Endothelial cell of umbilical vein (primary cell): ENCODE measurements at regions not wholly inside any gene's neighbourhood (a gene's known extent, or its start where the extent isn't known, plus 50 kb on each side); places are given as distances from the start of the nearest gene placed in this dataset.

Experiments
- BruUV-seq: library from RNA; stranded (reverse); fragments of 400-500 nt; replicated peaks from 2 replicates; lab custom pipeline; 2021; lab: Mats Ljungman, UMichigan
- CTCF ChIA-PET: fragments of 300-600, 350-600 bp; sonication (Branson Sonifier 250); formaldehyde crosslinking; loops from one replicate; lab custom pipeline; 2021; ENCODE audit warnings: antibody characterized with exemption, inconsistent platforms; lab: Charles Lee
- POLR2A ChIA-PET: fragments of 300-600, 350-600 bp; sonication (Branson Sonifier 250); formaldehyde crosslinking; loops from one replicate; lab custom pipeline; 2021; ENCODE audit warnings: antibody characterized with exemption, inconsistent platforms; lab: Charles Lee
- DNase-seq: peaks from one replicate; pipeline ENCODE4 v3.0.0-alpha.2; 2011; ENCODE audit warnings: low read depth, low spot score
- FAIRE-seq: peaks from 2 replicates; lab custom pipeline; 2011; peaks lifted over from hg19 to GRCh38; lab: Jason Lieb, UNC
- H2AFZ ChIP-seq: 2 replicates; pipeline ENCODE4 v1.6.0; 2012; ENCODE audit warnings: low read depth, low read length, control low read depth, inconsistent platforms
- H3K27ac ChIP-seq: 2 replicates; pipeline ENCODE4 v1.5.1; 2011; ENCODE audit warnings: low read depth, mild to moderate bottlenecking, control low read depth, low read length, moderate library complexity; ENCODE audit not compliant: insufficient read depth
- H3K27me3 ChIP-seq, 2 experiments: 2 replicates each; pipeline versions ENCODE4 v1.6.0 to v1.6.1; 2011; ENCODE audit warnings: low read length in 2 of 2, mixed read lengths in 1 of 2; ENCODE audit not compliant: control insufficient read depth in 2 of 2, insufficient read depth in 2 of 2
- H3K36me3 ChIP-seq, 2 experiments: 2 replicates in 1 of 2; 3 replicates in 1 of 2; pipeline ENCODE4 v1.5.1; 2011; ENCODE audit warnings: low read length in 2 of 2, mild to moderate bottlenecking in 1 of 2, moderate library complexity in 1 of 2; ENCODE audit not compliant: control insufficient read depth in 2 of 2, insufficient read depth in 2 of 2; ENCODE audit errors: extremely low read depth in 1 of 2
- H3K4me1 ChIP-seq: 3 replicates; pipeline ENCODE4 v1.5.1; 2011; ENCODE audit warnings: mild to moderate bottlenecking, low read length; ENCODE audit not compliant: control insufficient read depth, insufficient read depth; ENCODE audit errors: extremely low read depth
- H3K4me2 ChIP-seq: 2 replicates; pipeline ENCODE4 v1.6.1; 2011; ENCODE audit warnings: low read length, control low read depth, mixed read lengths; ENCODE audit not compliant: insufficient read depth
- H3K4me3 ChIP-seq, 3 experiments: fragments of 200-600 bp in 1 of 3; sonication (generic), shearing (Covaris generic) in 1 of 3; replicated peaks in 1 of 3; 2 replicates each; pipeline ENCODE4 v1.5.1; 2011 to 2016; ENCODE audit warnings: control low read depth in 3 of 3, low read length in 3 of 3, mild to moderate bottlenecking in 2 of 3, inconsistent platforms in 1 of 3, low read depth in 1 of 3, moderate library complexity in 1 of 3; ENCODE audit not compliant: insufficient read depth in 1 of 3
- H3K79me2 ChIP-seq: 2 replicates; pipeline ENCODE4 v1.6.0; 2012; ENCODE audit warnings: low read length, inconsistent platforms; ENCODE audit not compliant: control insufficient read depth, insufficient read depth
- H3K9ac ChIP-seq: replicated peaks from 2 replicates; pipeline ENCODE3; 2011; ENCODE audit warnings: low read length, control low read depth; ENCODE audit not compliant: insufficient read depth; ENCODE audit errors: extremely low read depth
- H3K9me1 ChIP-seq: replicated peaks from 3 replicates; pipeline ENCODE4 v1.6.0; 2011; ENCODE audit warnings: mild to moderate bottlenecking, low read length; ENCODE audit not compliant: control insufficient read depth, insufficient read depth; ENCODE audit errors: extremely low read depth
- H3K9me3 ChIP-seq: replicated peaks from 2 replicates; pipeline ENCODE4 v1.5.1; 2012; ENCODE audit warnings: low read length, inconsistent platforms; ENCODE audit not compliant: control insufficient read depth, insufficient read depth
- H4K20me1 ChIP-seq: replicated peaks from 2 replicates; pipeline ENCODE3; 2011; ENCODE audit warnings: mild to moderate bottlenecking, low read length; ENCODE audit not compliant: control insufficient read depth, insufficient read depth; ENCODE audit errors: extremely low read depth
- EZH2 ChIP-seq: IDR thresholded peaks from 2 replicates; pipeline ENCODE4 v1.6.1; 2012; ENCODE audit warnings: borderline replicate concordance, low read depth, mild to moderate bottlenecking, moderate library complexity, low read length, inconsistent platforms; ENCODE audit not compliant: severe bottlenecking
- FOS ChIP-seq: IDR thresholded peaks from 2 replicates; pipeline ENCODE4 v1.6.1; 2011; ENCODE audit warnings: mild to moderate bottlenecking, low read length, moderate library complexity, borderline replicate concordance; ENCODE audit not compliant: insufficient read depth
- GATA2 ChIP-seq: IDR thresholded peaks from 2 replicates; pipeline ENCODE4 v1.7.0; 2011; ENCODE audit warnings: low read depth, mild to moderate bottlenecking, moderate library complexity, mixed read lengths, low read length; ENCODE audit not compliant: insufficient read length, insufficient read depth
- JUN ChIP-seq: IDR thresholded peaks from 2 replicates; pipeline ENCODE4 v1.6.1; 2011; ENCODE audit warnings: borderline replicate concordance, low read depth; ENCODE audit not compliant: insufficient read length, insufficient read depth
- POLR2A ChIP-seq: IDR thresholded peaks from 2 replicates; pipeline ENCODE4 v1.6.1; 2012; ENCODE audit warnings: low read depth, mild to moderate bottlenecking, control low read depth, low read length
- POLR2AphosphoS5 ChIP-seq: IDR thresholded peaks from 2 replicates; pipeline ENCODE4 v1.6.1; 2012; ENCODE audit warnings: low read depth, mild to moderate bottlenecking, control low read depth, low read length, moderate library complexity; ENCODE audit not compliant: insufficient read depth
- dilution Hi-C: fragments of 300-500 bp; cut with MboI; formaldehyde crosslinking; loops from one replicate; pipeline ENCODE4 v1.15.0; 2019; ENCODE audit warnings: low sequenced_read_pairs; ENCODE audit not compliant: extremely low pct_ligation_motif_present
- intact Hi-C: fragments of 100-400 bp; cut with micrococcal nuclease; formaldehyde crosslinking; loops from one replicate; pipeline ENCODE4 v1.10.0; 2022
- TF ChIP-seq, protein P1 (sequence below), 2 donors: IDR thresholded peaks; 1 replicate in 1 of 2; 2 replicates in 1 of 2; pipeline ENCODE4 v1.5.1; 2011; ENCODE audit warnings: low read length in 2 of 2, mild to moderate bottlenecking in 2 of 2, moderate library complexity in 2 of 2, control low read depth in 1 of 2, inconsistent platforms in 1 of 2, low read depth in 1 of 2; ENCODE audit not compliant: insufficient read depth in 1 of 2; ENCODE audit errors: extremely low read depth in 1 of 2

DNA sequence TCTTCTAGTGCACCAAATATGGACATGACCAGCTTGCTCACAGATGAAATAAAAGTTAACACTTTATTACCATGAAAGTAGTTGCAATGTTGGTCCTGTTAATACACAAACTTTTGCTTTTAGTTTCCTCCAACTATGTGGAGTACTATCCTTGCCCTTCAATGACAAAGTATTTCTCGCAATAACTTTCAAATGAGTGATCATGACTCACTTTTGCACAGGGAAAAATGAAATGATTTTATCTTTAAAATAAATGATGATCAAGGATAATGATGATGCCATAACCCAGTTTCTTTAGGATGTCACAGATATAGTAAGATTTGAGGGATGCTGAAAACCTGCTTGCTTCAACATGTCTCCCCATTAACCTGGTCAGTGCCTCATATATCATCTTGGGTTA lies 254.0 kb upstream of the KITLG start:
- H3K36me3 ChIP-seq: no peaks in the 10 kb centered on the region
- no TSS peak for BruUV-seq
- H4K20me1 ChIP-seq: no peaks in the 10 kb centered on the region
- no peaks in the 10 kb centered on the region for H3K9me3 ChIP-seq
- no peak for DNase-seq
- ChIA-PET POLR2A (no interaction called here), CTCF (interaction anchor here (1.1 kb wide), 1 partner anchor 160 kb away, joined by 3 read pairs; no protein-coding TSS in a partner anchor)
- H3K79me2 ChIP-seq: no peaks in the 10 kb centered on the region
- no peak overlapping the region for H3K4me3 ChIP-seq
- H3K4me1 ChIP-seq: no peaks in the 10 kb centered on the region
- H3K9me1 ChIP-seq: no peaks in the 10 kb centered on the region
- dilution Hi-C loops (no loop called here), intact Hi-C loops (no loop called here)
- H3K9ac ChIP-seq: no peak overlapping the region
- FAIRE-seq: no peak
- TF ChIP-seq FOS: peak; percentile 20
- TF ChIP-seq POLR2AphosphoS5: no peak
- TF ChIP-seq GATA2: peak; percentile 15
- no peak for TF ChIP-seq EZH2
- TF ChIP-seq, protein P1, sequence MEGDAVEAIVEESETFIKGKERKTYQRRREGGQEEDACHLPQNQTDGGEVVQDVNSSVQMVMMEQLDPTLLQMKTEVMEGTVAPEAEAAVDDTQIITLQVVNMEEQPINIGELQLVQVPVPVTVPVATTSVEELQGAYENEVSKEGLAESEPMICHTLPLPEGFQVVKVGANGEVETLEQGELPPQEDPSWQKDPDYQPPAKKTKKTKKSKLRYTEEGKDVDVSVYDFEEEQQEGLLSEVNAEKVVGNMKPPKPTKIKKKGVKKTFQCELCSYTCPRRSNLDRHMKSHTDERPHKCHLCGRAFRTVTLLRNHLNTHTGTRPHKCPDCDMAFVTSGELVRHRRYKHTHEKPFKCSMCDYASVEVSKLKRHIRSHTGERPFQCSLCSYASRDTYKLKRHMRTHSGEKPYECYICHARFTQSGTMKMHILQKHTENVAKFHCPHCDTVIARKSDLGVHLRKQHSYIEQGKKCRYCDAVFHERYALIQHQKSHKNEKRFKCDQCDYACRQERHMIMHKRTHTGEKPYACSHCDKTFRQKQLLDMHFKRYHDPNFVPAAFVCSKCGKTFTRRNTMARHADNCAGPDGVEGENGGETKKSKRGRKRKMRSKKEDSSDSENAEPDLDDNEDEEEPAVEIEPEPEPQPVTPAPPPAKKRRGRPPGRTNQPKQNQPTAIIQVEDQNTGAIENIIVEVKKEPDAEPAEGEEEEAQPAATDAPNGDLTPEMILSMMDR (IDR thresholded peaks at IDR 0.05; ENCODE audit: extremely low read depth in 1 of 2, insufficient read depth in 1 of 2, low read depth in 1 of 2, low read length in 2 of 2): no peak
- TF ChIP-seq JUN: no peak
- no peak for TF ChIP-seq POLR2A
- H3K27me3 ChIP-seq: no peaks in the 10 kb centered on the region
- no peak overlapping the region for H2AFZ ChIP-seq
- H3K4me2 ChIP-seq: no peak overlapping the region
- no peak overlapping the region for H3K27ac ChIP-seq
